PC-9 (cell line): ENCODE measurements at regions not wholly inside any gene's neighbourhood (a gene's known extent, or its start where the extent isn't known, plus 50 kb on each side); places are given as distances from the start of the nearest gene placed in this dataset.

ENCODE experiments used
- BruUV-seq: library from RNA; stranded (reverse); fragments of 400-500 nt; replicated peaks from 2 replicates; lab custom pipeline; 2021; lab: Mats Ljungman, UMichigan
- CTCF ChIA-PET: fragments of 300-600 bp; sonication (Branson Sonifier 250); formaldehyde crosslinking; loops from one replicate; lab custom pipeline; 2022; ENCODE audit warnings: antibody characterized with exemption; lab: Charles Lee
- POLR2A ChIA-PET: fragments of 300-600 bp; sonication (Branson Sonifier 250); formaldehyde crosslinking; loops from one replicate; lab custom pipeline; 2022; ENCODE audit warnings: antibody characterized with exemption; ENCODE audit not compliant: unreplicated experiment; lab: Charles Lee
- DNase-seq, 2 experiments: peaks; one replicate each; pipeline versions ENCODE4 v3.0.0 to v3.0.0-alpha.2; 2015 to 2022; ENCODE audit warnings: mixed read lengths in 1 of 2
- H2AFZ ChIP-seq: fragments of 200-600 bp; sonication (generic); 2 replicates; pipeline ENCODE4 v1.8.1; 2017; ENCODE audit warnings: antibody characterized with exemption
- H3F3A ChIP-seq: fragments of 200-600 bp; sonication (generic); 2 replicates; pipeline ENCODE4 v1.8.1; 2017; ENCODE audit warnings: antibody characterized with exemption, mild to moderate bottlenecking, low read depth; ENCODE audit not compliant: insufficient read depth
- H3K27ac ChIP-seq: fragments of 200-600 bp; sonication (generic); 2 replicates; pipeline ENCODE4 v1.6.1; 2016; ENCODE audit warnings: mixed run types
- H3K27me3 ChIP-seq: fragments of 200-600 bp; sonication (generic); 2 replicates; pipeline ENCODE4 v1.6.1; 2016; ENCODE audit warnings: low read depth, mixed run types; ENCODE audit not compliant: insufficient read depth
- H3K36me3 ChIP-seq: fragments of 200-600 bp; sonication (generic); 2 replicates; pipeline ENCODE4 v1.6.1; 2016; ENCODE audit warnings: low read depth, mixed run types
- H3K4me1 ChIP-seq: fragments of 200-600 bp; sonication (generic); replicated peaks from 2 replicates; pipeline ENCODE4 v1.6.1; 2016; ENCODE audit warnings: mixed run types; ENCODE audit not compliant: insufficient read depth
- H3K4me2 ChIP-seq: fragments of 200-600 bp; sonication (generic); 2 replicates; pipeline ENCODE4 v1.6.1; 2017; ENCODE audit warnings: mixed run types
- H3K4me3 ChIP-seq: fragments of 200-600 bp; sonication (generic); 2 replicates; pipeline ENCODE4 v1.6.1; 2016; ENCODE audit warnings: mixed run types
- H3K79me2 ChIP-seq: fragments of 200-600 bp; sonication (generic); 2 replicates; pipeline ENCODE4 v1.6.1; 2017; ENCODE audit warnings: low read depth, mixed run types
- H3K9me2 ChIP-seq: fragments of 200-600 bp; sonication (generic); 2 replicates; pipeline ENCODE4 v1.8.1; 2017; ENCODE audit warnings: mild to moderate bottlenecking; ENCODE audit not compliant: insufficient read depth
- H3K9me3 ChIP-seq: fragments of 200-600 bp; sonication (generic); 2 replicates; pipeline ENCODE4 v1.8.1; 2016; ENCODE audit warnings: low read depth; ENCODE audit not compliant: insufficient read depth
- H4K20me1 ChIP-seq: fragments of 200-600 bp; sonication (generic); 2 replicates; pipeline ENCODE4 v1.8.1; 2017; ENCODE audit not compliant: insufficient read depth
- EZH2 ChIP-seq: fragments of 200-600 bp; sonication (generic); IDR thresholded peaks from 2 replicates; pipeline ENCODE4 v1.8.0; 2017; ENCODE audit warnings: antibody characterized with exemption, low read depth
- intact Hi-C: fragments of 100-400 bp; cut with micrococcal nuclease; formaldehyde crosslinking; loops from one replicate; pipeline ENCODE4 v1.10.0; 2022; ENCODE audit not compliant: unreplicated experiment
- TF ChIP-seq, protein P1 (sequence below): fragments of 200-600 bp; sonication (generic); conservative IDR thresholded peaks from 2 replicates; pipeline ENCODE4 v1.6.1; 2017; ENCODE audit warnings: mixed run types, antibody characterized with exemption, mild to moderate bottlenecking, moderate library complexity

GRCh38 chr11:15745266-15745665, 611.1 kb downstream of the SOX6 start:
- H3K27me3 ChIP-seq: no peaks in the 10 kb centered on the region
- DNase-seq: peak in 1 of 2 experiments; percentile 80
- H3K4me3 ChIP-seq: 0 out of 2 replicates have a peak overlapping the region, but pooled peaks have one; percentile 4
- POLR2A ChIA-PET: interaction anchor here (0.5 kb wide), 1 partner anchor 302 kb away, joined by 8 read pairs; no protein-coding TSS in a partner anchor
- no peaks in the 10 kb centered on the region for H3K79me2 ChIP-seq
- no peaks in the 10 kb centered on the region; the same call in 1 of the 2 replicates for H3K9me3 ChIP-seq
- TF ChIP-seq EZH2: no peak
- TF ChIP-seq, protein P1, sequence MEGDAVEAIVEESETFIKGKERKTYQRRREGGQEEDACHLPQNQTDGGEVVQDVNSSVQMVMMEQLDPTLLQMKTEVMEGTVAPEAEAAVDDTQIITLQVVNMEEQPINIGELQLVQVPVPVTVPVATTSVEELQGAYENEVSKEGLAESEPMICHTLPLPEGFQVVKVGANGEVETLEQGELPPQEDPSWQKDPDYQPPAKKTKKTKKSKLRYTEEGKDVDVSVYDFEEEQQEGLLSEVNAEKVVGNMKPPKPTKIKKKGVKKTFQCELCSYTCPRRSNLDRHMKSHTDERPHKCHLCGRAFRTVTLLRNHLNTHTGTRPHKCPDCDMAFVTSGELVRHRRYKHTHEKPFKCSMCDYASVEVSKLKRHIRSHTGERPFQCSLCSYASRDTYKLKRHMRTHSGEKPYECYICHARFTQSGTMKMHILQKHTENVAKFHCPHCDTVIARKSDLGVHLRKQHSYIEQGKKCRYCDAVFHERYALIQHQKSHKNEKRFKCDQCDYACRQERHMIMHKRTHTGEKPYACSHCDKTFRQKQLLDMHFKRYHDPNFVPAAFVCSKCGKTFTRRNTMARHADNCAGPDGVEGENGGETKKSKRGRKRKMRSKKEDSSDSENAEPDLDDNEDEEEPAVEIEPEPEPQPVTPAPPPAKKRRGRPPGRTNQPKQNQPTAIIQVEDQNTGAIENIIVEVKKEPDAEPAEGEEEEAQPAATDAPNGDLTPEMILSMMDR: no peak
- intact Hi-C loops: no loop called here
- no peaks in the 10 kb centered on the region for H4K20me1 ChIP-seq
- H3K4me2 ChIP-seq: peak overlapping the region; percentile 50
- CTCF ChIA-PET: no interaction called here
- 0 out of 2 replicates have a peak overlapping the region, but pooled peaks have one; percentile 39 for H2AFZ ChIP-seq
- peaks cover 14% of the 10 kb centered on the region; the same call in 1 of the 2 replicates for H3F3A ChIP-seq
- H3K9me2 ChIP-seq: no peaks in the 10 kb centered on the region
- no TSS peak for BruUV-seq
- peak overlapping the region; percentile 74 for H3K27ac ChIP-seq
- peaks cover 26% of the 10 kb centered on the region for H3K4me1 ChIP-seq
- no peaks in the 10 kb centered on the region for H3K36me3 ChIP-seq

- intact Hi-C loops: no loop called here
- Histone ChIP-seq H2AFZ (no peak overlapping the region), H3K4me2 (no peak overlapping the region), H3K27ac (no peak overlapping the region), H3K4me3 (no peak overlapping the region), H3K9me2 (no peaks in the 10 kb centered on the region), H3K4me1 (peaks cover 22% of the 10 kb centered on the region), H3K36me3 (no peaks in the 10 kb centered on the region), H3K9me3 (no peaks in the 10 kb centered on the region; the same call in 1 of the 2 replicates), H3F3A (peaks cover 14% of the 10 kb centered on the region; the same call in 1 of the 2 replicates), H3K79me2 (no peaks in the 10 kb centered on the region), H3K27me3 (no peaks in the 10 kb centered on the region), H4K20me1 (no peaks in the 10 kb centered on the region)
- CTCF ChIA-PET: no interaction called here
- no peak for TF ChIP-seq EZH2
- DNase-seq: no peak
- BruUV-seq: no TSS peak
- POLR2A ChIA-PET: interaction anchor here (0.6 kb wide), 1 partner anchor 856 kb away, joined by 10 read pairs; no protein-coding TSS in a partner anchor
Measured at GRCh38 chr11:15747671-15748070, 608.7 kb downstream of the SOX6 start.

DNA sequence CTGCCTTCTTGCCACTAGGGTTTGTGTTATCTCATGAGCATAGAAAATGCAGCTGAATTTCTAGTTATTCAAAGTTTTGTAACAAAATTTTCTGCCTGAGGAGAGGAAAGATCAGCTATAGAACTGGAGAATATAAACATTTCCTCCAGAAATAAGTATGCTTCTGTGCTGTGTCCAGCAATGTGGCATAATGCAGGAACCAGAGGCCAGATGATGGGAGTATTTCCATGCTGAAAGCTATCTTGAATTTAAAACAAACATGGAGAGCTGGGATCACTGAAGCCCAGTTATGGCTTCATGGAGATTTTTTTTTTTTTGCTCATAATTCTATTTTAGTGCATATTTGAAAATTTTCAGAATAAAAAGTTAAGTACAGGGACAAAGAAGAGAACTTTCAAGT, 608.2 kb downstream of the SOX6 start:
- H3K4me3 ChIP-seq: no peak overlapping the region
- intact Hi-C loops: no loop called here

More for the DNA sequence above, 608.2 kb downstream of the SOX6 start:
- H3K9me2 ChIP-seq: no peaks in the 10 kb centered on the region
- no peak for DNase-seq
- H3K4me1 ChIP-seq: peaks cover 20% of the 10 kb centered on the region
- no peaks in the 10 kb centered on the region for H3K36me3 ChIP-seq
- no peak for TF ChIP-seq EZH2
- TF ChIP-seq, protein P1: no peak
- POLR2A ChIA-PET: no interaction called here
- no peaks in the 10 kb centered on the region for H3K27me3 ChIP-seq
- no peak overlapping the region for H3K27ac ChIP-seq
- no peaks in the 10 kb centered on the region for H4K20me1 ChIP-seq
- peaks cover 14% of the 10 kb centered on the region; the same call in 1 of the 2 replicates for H3F3A ChIP-seq
- no peak overlapping the region for H3K4me2 ChIP-seq
- no peaks in the 10 kb centered on the region for H3K79me2 ChIP-seq
- no TSS peak for BruUV-seq
- no peaks in the 10 kb centered on the region; the same call in 1 of the 2 replicates for H3K9me3 ChIP-seq
- CTCF ChIA-PET: no interaction called here
- H2AFZ ChIP-seq: no peak overlapping the region
